GF-D8 (cell line): ENCODE measurements at regions not wholly inside any gene's neighbourhood (a gene's known extent, or its start where the extent isn't known, plus 50 kb on each side); places are given as distances from the start of the nearest gene placed in this dataset.

ENCODE experiments used
- DNase-seq: peaks from one replicate; lab custom pipeline; 2025; lab: John Stamatoyannopoulos, UW

GRCh38 chr18:39685303-39685902, 2119.8 kb upstream of the CELF4 start:
- DNase-seq = no peak

GRCh38 chr18:39681061-39681460, 2115.5 kb upstream of the CELF4 start:
- no peak for DNase-seq

DNA sequence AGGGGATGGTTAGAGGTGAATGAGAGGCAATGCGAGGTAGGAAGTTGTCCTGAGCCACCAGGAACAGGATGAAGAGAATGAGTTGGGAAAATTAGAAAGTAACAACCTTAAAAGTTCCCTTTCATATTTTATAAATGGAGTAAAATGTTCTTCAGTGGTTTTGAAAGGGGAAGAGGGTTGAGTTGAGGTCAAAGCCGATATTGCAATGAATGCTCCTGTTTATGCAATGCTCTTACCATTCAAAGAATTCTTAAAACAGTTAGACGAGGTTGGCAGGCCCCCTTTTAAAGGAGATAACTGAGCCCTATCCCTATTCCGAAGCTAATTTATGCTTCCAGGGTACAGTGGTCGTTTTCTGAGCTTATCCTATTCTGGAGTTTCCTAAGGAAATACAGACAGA, 2110.3 kb upstream of the CELF4 start:
- peak; percentile 70 for DNase-seq

GRCh38 chr18:39675368-39675767, 2109.8 kb upstream of the CELF4 start:
- DNase-seq = peak; percentile 14

- DNase-seq = no peak
These were observed 2106.6 kb upstream of the CELF4 start for GRCh38 chr18:39672171-39672570.

DNA sequence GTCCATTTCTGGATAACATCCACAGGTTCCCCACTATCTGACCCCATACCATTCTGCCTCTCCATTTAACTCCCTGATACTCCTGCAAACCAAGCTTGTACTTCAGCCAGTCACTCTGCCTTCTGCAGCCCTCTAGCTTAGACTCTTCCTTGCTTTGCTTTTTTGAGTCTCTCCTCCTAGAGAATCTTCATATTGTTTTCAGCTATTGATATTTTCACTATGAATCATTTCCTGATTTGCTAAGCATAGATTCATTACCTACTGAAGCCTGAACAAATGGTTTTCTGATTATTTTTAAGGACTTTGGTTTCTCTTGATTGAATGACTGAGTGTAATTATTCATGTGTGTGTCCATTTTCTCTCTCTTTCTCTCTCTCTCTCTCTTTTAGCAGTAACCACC, 2102.3 kb upstream of the CELF4 start:
- DNase-seq = no peak

DNA sequence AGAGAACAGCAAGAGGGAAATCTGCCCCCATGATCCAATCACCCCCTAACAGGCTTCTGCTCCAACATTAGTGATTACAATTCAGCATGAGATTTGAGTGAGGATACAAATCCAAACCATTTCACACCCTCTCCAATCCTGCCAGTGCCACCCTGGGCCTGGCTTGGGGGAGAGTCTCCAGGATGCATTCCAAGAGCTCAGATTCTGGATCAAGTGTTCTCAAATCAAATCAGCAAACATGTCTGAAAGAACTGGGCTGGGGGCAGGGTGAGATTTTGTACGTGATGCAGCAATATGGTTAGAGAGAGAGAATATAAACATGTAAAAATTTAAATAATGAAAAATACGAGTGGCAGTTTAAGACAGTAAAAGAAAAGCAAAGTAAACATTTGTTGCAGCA, 2100.9 kb upstream of the CELF4 start:
- no peak for DNase-seq

DNA sequence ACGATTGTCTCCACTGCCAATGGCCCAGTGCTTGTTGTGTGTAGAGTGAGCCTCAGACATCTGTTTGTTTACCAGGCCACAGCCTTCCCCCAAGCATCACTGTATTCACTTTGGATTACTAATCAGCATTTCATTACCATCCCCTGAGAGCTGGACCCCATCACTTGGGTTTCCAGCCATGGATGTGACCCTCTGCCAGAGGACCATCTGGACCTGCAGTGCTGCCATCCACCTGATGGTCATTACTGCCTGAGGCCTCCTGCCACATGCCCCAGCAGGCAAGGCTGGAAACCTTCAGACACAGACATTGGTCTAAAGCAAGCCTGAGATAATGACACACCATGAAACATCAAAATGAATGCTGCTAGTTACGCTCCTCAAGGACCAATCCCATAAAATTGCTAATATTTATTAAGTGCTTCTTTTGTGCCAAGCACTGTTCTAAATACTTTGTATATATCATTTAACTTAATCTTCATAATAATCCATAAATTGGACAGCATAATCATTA, 2096.3 kb upstream of the CELF4 start:
- DNase-seq = no peak

GRCh38 chr18:39660141-39660540, 2094.5 kb upstream of the CELF4 start:
- DNase-seq = no peak

DNA sequence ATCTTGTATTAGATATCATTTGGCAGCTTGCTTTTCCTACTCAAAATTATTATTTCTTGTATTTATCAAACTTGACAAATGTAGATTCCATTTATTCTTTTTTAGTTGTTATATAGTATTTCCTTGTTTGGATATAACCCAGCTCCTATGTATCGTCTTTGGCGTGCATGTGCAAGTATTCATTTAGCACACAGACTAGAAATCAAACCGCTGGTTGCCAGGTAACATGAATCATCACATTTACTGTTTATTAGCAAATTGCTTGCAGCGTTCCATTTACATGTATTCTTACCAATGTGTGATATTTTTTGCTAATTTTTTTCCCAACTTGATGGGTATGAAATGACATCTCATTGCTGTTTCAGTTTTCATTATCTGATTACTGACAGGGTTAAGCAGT, 2089.7 kb upstream of the CELF4 start:
- no peak for DNase-seq

DNA sequence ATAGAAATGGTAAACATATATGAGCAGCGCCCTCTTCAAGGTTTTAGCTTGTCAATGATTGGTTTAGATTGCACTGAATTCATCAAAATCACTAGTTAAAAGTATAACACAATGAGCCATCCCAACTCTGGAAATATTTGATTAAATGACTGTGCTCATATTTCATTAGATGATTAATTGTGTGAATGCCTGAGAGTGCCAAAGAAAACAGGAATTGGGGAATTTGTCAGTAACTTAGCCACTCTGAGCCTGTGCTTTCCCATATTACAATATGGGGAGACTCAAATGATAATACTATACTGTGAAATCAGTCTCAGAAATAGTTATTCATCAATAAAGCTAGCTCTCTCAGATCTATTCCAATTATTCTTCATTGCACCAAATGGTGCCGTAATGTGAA, 2087.6 kb upstream of the CELF4 start:
- no peak for DNase-seq

DNA sequence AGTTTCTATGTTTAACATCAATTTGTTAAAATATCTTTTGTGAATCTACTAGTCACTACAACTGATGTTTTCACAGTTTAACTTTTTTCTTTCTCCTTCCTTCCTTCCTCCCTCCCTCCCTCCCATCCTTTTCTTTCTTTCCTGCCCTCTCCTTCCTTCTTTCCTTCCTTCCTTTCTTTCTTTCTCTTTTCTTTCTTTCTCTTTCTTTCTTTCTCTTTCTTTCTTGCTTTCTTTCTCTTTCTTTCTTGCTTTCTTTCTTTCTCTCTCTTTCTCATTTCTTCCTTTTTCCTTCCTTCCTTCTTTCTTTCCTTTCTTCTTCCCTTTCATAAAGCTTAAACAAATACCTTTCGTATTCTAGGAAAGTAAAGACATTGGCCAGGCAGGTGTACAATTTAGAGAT, 2083.0 kb upstream of the CELF4 start:
- no peak for DNase-seq

DNA sequence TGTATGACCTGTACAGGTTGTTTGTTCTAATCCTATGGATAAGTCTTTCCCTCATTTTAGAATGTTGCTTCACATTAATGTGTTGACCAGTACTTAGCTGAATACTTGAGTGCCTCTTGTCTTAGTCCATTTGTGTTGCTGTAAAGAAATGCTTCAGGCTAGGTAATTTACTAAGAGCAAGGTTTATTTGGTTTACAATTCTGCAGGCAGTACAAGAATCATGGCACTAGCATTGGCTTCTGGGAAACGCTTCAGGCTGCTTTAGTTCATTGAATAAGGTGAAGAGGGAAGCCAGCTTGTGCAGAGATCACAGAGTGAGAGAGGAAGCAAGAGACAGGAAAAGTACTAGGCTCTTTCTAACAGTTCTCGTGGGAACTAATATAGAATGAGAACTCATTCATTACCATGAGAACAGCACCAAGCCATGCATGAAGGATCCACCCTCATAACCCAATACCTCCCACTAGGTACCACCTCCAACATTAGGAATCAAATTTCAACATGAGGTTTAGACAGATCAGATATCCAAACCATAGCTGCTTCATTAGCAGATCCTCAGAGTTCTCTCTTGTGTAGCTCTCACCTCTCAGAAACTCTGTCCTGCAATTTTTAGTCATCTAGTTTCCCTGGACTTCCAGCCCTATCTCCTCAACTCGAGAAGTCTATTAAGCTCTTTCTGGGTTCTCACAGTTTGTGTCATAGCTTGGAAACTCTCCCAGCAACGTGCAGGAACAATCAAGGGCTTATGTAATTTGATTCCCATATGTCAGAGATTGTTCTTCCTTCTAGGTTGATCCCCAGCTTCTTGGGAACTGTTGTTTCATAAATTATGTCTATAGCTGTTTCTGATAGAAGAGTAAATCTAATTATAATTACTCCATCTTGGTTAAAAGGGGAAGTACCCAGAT, 2082.3 kb upstream of the CELF4 start:
- no peak for DNase-seq

GRCh38 chr18:39638224-39638623, 2072.6 kb upstream of the CELF4 start:
- DNase-seq = no peak

DNA sequence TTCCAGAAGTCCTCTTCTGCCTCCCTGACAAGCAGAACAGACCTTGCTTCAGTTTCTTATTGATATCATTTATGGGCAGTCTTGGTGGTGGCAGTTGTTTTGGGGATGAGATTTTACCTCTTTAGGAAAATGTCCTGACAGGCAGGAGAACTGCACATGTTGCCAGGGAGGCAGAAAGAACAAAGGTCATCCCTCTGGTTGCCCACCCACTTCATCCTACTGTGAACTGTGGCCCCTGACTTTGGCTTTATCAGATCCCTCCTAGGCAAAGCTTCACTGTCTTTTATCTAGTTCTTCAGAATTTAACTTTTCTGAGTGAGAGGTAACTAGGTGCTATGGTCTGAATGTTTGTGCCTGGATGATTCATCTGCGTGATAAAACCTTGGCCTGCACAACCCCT, 2071.3 kb upstream of the CELF4 start:
- no peak for DNase-seq

DNA sequence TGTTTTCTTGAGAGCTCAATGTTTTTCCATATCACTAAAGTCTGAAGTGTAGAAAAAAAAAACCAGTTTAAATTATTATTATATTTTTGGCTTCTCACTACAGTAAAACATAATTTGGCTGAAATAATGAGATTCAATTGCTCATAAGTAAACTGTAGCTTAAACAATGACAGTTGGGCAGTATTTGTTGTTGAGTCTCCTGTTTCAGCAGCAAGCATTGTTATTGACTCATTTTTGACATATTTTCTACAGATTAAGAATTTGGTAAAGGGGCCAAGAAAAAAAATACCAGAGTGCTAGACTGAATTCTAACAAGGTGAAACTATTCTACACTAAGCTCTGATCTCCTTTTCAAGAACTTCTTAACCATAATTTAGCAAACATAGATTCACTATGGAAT, 2070.4 kb upstream of the CELF4 start:
- no peak for DNase-seq

DNA sequence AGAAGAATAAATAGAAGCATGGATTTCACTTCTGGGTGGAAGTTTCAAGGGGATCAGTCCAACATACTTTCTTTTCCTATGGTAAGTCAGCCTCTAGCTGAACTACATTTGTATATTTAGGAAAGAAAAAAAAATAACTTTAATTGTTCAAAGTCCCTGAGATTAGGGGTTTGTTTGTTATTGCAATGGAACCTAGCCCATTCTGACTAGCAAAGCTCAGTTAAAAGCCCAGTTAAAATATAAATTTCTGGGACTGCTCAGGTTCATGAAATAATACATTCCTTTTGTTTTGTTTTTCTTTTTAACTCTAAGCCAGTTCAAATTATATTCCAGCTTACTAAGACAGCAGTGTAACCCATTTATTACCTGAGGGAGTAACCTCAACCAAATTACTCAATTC, 2069.6 kb upstream of the CELF4 start:
- DNase-seq = no peak

- DNase-seq = no peak
These were observed 2062.3 kb upstream of the CELF4 start for GRCh38 chr18:39627936-39628335.

DNA sequence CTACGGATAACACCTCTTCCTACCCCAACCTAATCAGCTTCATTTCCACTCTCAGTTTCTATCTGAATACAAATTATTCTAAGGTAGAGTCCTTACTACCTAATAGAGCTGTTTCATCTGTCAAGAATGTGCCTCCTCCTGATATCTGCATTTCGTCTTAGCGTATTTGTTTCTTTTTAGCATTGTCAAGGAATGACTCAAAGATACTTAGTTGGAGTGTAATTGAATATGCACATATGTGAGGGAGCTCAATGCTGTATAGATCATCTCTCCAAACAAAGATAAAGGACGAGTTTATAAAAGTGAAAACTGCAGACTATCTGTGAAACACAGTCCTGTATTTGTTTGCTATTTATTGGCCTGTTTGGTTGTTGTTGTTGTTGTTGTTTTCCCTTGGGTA, 2059.4 kb upstream of the CELF4 start:
- no peak for DNase-seq

DNA sequence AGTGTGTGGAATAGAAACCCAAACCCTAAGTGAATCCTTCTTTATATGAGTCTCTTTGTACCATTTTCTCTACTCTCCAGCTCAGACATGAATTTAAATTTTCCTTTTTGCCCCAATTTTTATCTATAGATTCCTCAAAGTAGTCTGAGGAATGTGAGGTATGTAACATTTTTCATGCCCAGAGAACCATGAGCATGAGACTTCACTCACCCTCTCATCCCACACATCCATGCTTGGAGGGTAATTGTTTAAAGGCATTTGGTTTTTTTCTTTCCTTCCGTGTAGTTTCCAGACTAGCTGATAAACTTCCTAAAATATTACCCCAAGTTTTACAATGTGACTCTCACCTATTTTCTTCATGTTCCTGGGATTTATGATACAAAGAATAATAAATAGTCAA, 2056.8 kb upstream of the CELF4 start:
- no peak for DNase-seq

DNA sequence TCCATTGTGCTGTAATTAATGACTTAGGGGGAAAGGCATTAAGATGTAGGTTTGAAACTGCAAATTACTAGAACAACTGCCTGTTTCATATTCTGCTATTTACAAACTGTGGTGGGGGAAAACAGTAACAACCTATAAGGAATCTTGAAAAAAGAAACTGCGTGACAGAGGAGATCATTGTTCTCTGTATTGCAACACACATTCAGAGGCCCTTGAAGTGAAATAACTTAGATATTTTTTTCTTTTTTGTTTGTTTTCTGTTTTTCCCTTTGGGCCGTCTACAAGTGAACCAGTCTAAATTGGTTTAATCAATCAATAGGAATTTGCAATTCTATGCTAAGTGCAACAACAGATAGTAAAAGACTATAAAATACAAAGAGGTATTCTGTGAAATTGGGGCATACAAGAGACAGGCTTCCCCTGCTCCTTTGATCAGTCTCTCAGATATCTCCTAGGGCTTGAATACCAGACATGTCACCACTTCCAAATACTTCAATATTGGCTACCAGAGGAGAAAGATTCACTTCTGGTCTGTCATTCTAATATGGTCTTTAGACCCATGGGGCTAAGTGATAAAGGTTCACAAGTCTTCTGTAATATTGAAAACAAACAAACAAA, 2055.1 kb upstream of the CELF4 start:
- no peak for DNase-seq

DNA sequence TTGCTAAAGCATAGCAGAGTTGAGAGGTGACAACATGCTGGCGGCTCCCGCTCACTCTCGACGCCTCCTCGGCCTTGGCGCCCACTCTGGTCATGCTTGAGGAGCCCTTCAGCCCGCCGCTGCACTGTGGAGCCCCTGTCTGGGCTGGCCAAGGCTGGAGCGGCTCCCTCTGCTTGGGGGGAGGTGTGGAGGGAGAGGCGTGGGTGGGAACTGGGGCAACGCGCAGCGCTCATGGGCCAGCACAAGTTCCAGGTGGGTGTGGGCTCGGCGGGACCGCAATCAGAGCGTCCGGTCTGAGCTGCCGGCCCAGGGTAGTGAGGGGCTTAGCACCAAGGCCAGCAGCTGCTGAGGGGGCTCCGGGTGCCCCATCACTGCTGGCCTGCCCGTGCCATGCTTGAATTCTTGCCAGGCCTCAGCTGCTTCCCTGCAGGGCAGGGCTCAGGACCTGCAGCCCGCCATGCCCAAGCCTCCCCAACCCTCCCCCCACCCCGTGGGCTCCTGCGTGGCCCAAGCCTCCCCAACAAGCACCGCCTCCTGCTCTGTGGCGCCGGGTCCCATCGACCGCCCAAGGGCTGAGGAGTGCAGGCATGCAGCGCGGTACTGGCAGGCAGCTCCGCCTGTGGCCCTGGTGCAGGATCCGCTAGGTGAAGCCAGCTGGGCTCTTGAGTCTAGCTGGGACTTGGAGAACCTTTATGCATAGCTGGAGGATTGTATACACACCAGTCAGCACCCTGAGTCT, 2052.8 kb upstream of the CELF4 start:
- no peak for DNase-seq
